HG03432 (cell line): ENCODE measurements at regions not wholly inside any gene's neighbourhood (a gene's known extent, or its start where the extent isn't known, plus 50 kb on each side); places are given as distances from the start of the nearest gene placed in this dataset.
A peak's percentile ranks its signal among the peaks of the same experiment; 100 is the strongest.

Experiments
- ATAC-seq: cut with Tn5 transposase; IDR thresholded peaks from one replicate; pipeline ENCODE4 v1.9.1; 2021; ENCODE audit warnings: mild to moderate bottlenecking, moderate library complexity; ENCODE audit not compliant: unreplicated experiment

GRCh38 chr9:73548201-73548600 lies 396.5 kb downstream of the ANXA1 start:
- no peak for ATAC-seq

- ATAC-seq = no peak
Measured at GRCh38 chr9:73549991-73550390, 398.3 kb downstream of the ANXA1 start.

GRCh38 chr9:73553295-73553694 lies 401.6 kb downstream of the ANXA1 start:
- no peak for ATAC-seq

- no peak for ATAC-seq
Measured at GRCh38 chr9:73558471-73558870, 406.8 kb downstream of the ANXA1 start.

- no peak for ATAC-seq
Measured at GRCh38 chr9:73565026-73565425, 413.4 kb downstream of the ANXA1 start.

- ATAC-seq = no peak
Measured at GRCh38 chr9:73565833-73566465, 414.3 kb downstream of the ANXA1 start.

- ATAC-seq = no peak
Measured at GRCh38 chr9:73566627-73567026, 415.0 kb downstream of the ANXA1 start.

- no peak for ATAC-seq
Measured at GRCh38 chr9:73573235-73573634, 421.6 kb downstream of the ANXA1 start.

- ATAC-seq = no peak
Measured at GRCh38 chr9:73575101-73576060, 423.7 kb downstream of the ANXA1 start.

GRCh38 chr9:73577848-73578247 lies 426.2 kb downstream of the ANXA1 start:
- ATAC-seq = no peak

- ATAC-seq = no peak
Measured at GRCh38 chr9:73579823-73580222, 428.2 kb downstream of the ANXA1 start.

- no peak for ATAC-seq
Measured at GRCh38 chr9:73583576-73583975, 431.9 kb downstream of the ANXA1 start.

- ATAC-seq = no peak
Measured at GRCh38 chr9:73595036-73595545, 443.4 kb downstream of the ANXA1 start.

- ATAC-seq = no peak
Measured at GRCh38 chr9:73596321-73596720, 444.7 kb downstream of the ANXA1 start.

- no peak for ATAC-seq
Measured at GRCh38 chr9:73597039-73597438, 445.4 kb downstream of the ANXA1 start.

- ATAC-seq = no peak
Measured at GRCh38 chr9:73597771-73598170, 446.1 kb downstream of the ANXA1 start.

GRCh38 chr9:73609381-73609780 lies 457.7 kb downstream of the ANXA1 start:
- ATAC-seq = no peak

GRCh38 chr9:73611032-73611431 lies 459.4 kb downstream of the ANXA1 start:
- no peak for ATAC-seq

GRCh38 chr9:73613092-73613701 lies 461.5 kb downstream of the ANXA1 start:
- ATAC-seq = no peak

- ATAC-seq = no peak
Measured at GRCh38 chr9:73615557-73615956, 463.9 kb downstream of the ANXA1 start.

GRCh38 chr9:73617586-73617985 lies 465.9 kb downstream of the ANXA1 start:
- no peak for ATAC-seq

GRCh38 chr9:73640971-73641370 lies 489.3 kb downstream of the ANXA1 start:
- ATAC-seq = peak; percentile 82
